ENCODE measurements at regions not wholly inside any gene's neighbourhood (a gene's known extent, or its start where the extent isn't known, plus 50 kb on each side); places are given as distances from the start of the nearest gene placed in this dataset.

DNA sequence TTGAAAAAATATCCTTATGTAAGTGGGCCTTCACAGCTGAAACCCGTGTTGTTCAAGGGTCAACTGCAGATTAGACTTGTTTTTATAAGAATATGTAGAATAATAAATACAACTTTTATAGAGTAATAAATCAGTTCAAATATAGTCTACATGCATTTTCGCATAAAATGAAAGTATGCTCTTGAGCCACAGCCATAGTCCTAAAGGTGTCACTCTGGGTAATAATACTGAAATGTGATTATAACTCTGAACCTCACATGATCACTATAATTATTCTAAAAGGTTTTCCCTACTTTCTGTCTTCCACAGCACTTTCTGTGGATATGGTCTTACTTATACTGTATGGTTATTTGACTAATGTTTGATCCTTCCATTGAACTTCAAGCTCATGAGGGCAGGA lies 185.8 kb downstream of the SLC6A15 start:
- TF ChIP-seq, protein P1, sequence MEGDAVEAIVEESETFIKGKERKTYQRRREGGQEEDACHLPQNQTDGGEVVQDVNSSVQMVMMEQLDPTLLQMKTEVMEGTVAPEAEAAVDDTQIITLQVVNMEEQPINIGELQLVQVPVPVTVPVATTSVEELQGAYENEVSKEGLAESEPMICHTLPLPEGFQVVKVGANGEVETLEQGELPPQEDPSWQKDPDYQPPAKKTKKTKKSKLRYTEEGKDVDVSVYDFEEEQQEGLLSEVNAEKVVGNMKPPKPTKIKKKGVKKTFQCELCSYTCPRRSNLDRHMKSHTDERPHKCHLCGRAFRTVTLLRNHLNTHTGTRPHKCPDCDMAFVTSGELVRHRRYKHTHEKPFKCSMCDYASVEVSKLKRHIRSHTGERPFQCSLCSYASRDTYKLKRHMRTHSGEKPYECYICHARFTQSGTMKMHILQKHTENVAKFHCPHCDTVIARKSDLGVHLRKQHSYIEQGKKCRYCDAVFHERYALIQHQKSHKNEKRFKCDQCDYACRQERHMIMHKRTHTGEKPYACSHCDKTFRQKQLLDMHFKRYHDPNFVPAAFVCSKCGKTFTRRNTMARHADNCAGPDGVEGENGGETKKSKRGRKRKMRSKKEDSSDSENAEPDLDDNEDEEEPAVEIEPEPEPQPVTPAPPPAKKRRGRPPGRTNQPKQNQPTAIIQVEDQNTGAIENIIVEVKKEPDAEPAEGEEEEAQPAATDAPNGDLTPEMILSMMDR (IDR thresholded peaks at IDR 0.05; ENCODE audit: borderline replicate concordance, extremely low read depth, low read length, poor library complexity, severe bottlenecking), result no peak
- TF ChIP-seq EZH2 (IDR thresholded peaks at IDR 0.05; ENCODE audit: borderline replicate concordance, low read depth, low read length, severe bottlenecking), result no peak

Data from DND-41 (cell line).